Right cardiac atrium (tissue), 5 donors: ENCODE measurements at regions not wholly inside any gene's neighbourhood (a gene's known extent, or its start where the extent isn't known, plus 50 kb on each side); places are given as distances from the start of the nearest gene placed in this dataset.

Source experiments
- ATAC-seq, 2 donors: fragments of 200-7000 bp; cut with Tn5 transposase; one replicate each; pipeline versions ENCODE4 v1.8.0 to v1.9.1; 2020; ENCODE audit warnings: moderate library complexity in 2 of 2, mild to moderate bottlenecking in 1 of 2
- DNase-seq, 3 donors: peaks; one replicate each; pipeline ENCODE4 v3.0.0-alpha.2; 2020
- H3K27ac ChIP-seq: one replicate; pipeline ENCODE4 v1.5.1; 2013; ENCODE audit warnings: mild to moderate bottlenecking, low read length, control low read depth, moderate library complexity
- H3K27me3 ChIP-seq: one replicate; pipeline ENCODE4 v1.6.1; 2013; ENCODE audit not compliant: control insufficient read depth, insufficient read depth
- H3K4me1 ChIP-seq: one replicate; pipeline ENCODE4 v1.6.1; 2013; ENCODE audit warnings: low read length; ENCODE audit not compliant: control insufficient read depth, insufficient read depth
- H3K4me3 ChIP-seq: one replicate; pipeline ENCODE4 v1.5.1; 2013; ENCODE audit warnings: low read length, control low read depth
- H3K9me3 ChIP-seq: one replicate; pipeline ENCODE4 v1.6.1; 2013; ENCODE audit warnings: low read length; ENCODE audit not compliant: control insufficient read depth
- WGBS: extraction: QIAGEN DNeasy Blood & Tissue Kit; methylation state at CpG from one replicate; pipeline ENCODE4 v1.1.7; 2013; 5-methylcytosine and 5-hydroxymethylcytosine counted together
- intact Hi-C, 4 donors: fragments of 100-400 bp; cut with DNase I; formaldehyde crosslinking; loops; one replicate each; pipeline versions ENCODE4 v1.11.0 to v1.14.0; 2022 to 2023
- donor health status: healthy with polysubstance abuse.
- donor health status: DM: no; HTN: yes; CAD: no.
- donor health status: DM: no; HTN: no; CAD: no.
- donor health status: DM: no; HTN: yes; CAD: no; lungs with severe emphysema.
- donor health status: DM: yes; HTN: yes; CAD: no.

- Histone ChIP-seq H3K27me3 (no peaks in the 10 kb centered on the region), H3K27ac (no peak overlapping the region), H3K4me1 (no peaks in the 10 kb centered on the region), H3K9me3 (no peaks in the 10 kb centered on the region), H3K4me3 (no peak overlapping the region)
- no peak for DNase-seq
- intact Hi-C loops: no loop called here
- peak in 1 of 2 donors; percentile 65 for ATAC-seq
Observed at GRCh38 chr1:163823017-163823416, 501.3 kb downstream of the NUF2 start.

- peak in 1 of 2 donors; percentile 68 for ATAC-seq
- Histone ChIP-seq H3K4me1 (no peaks in the 10 kb centered on the region), H3K27ac (no peak overlapping the region), H3K4me3 (no peak overlapping the region), H3K27me3 (no peaks in the 10 kb centered on the region), H3K9me3 (no peaks in the 10 kb centered on the region)
- intact Hi-C loops: no loop called here
- WGBS: 5% methylated on average over 1 of the region's 1 CpG
- DNase-seq: peak; percentile 55 to 62 (median 56)
Observed at GRCh38 chr1:163824006-163824405, 502.3 kb downstream of the NUF2 start.

DNA sequence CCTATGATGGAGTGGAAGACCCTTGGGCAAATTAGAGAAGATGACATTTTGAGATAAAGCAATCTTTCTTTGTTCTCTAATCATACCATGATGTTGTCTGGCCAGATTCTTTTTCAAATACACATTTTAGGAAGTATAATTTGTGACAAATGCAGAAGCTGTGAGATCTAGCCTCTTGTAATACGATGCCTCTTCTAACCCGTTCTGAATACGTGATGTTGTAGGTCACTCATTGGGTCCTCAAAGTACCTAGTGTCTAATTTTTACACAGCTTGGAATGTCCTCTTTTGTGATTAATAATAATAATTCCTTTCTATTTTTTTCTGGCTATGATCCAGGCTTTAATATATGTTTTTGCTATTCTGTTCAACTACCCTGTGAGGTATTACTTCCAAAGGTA, 502.7 kb downstream of the NUF2 start:
- 92% methylated on average over 3 of the region's 3 CpGs for WGBS

DNA sequence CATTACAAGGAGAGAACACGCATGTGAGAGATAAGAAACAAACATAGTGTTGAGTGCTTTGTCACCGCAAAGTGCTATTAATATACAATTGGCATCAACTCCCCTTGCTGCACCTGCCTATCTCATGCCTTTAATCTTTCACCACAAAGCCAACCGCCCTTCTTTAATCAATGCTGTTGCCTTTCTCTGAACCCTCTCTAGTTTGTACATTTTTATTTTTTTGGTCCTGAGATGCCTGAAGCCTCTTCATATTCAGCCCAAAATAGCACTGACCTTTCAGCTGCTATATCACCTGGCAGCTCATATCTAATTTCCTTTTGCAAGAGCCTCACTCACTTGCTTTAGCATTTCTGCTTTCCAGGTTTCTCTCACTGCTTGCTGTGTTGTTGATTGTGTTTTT, 504.7 kb downstream of the NUF2 start:
- Histone ChIP-seq H3K4me1 (no peaks in the 10 kb centered on the region), H3K27me3 (no peaks in the 10 kb centered on the region), H3K27ac (no peak overlapping the region), H3K9me3 (no peaks in the 10 kb centered on the region), H3K4me3 (no peak overlapping the region)
- DNase-seq: no peak
- ATAC-seq: peak in 1 of 2 donors; percentile 64
- intact Hi-C loops: no loop called here
- WGBS: 67% methylated on average over 3 of the region's 3 CpGs

More for the DNA sequence above, 502.7 kb downstream of the NUF2 start:
- intact Hi-C loops: no loop called here
- ATAC-seq (no peak), DNase-seq (no peak)
- Histone ChIP-seq H3K4me3 (no peak overlapping the region), H3K4me1 (no peaks in the 10 kb centered on the region), H3K9me3 (no peaks in the 10 kb centered on the region), H3K27me3 (no peaks in the 10 kb centered on the region), H3K27ac (no peak overlapping the region)

DNA sequence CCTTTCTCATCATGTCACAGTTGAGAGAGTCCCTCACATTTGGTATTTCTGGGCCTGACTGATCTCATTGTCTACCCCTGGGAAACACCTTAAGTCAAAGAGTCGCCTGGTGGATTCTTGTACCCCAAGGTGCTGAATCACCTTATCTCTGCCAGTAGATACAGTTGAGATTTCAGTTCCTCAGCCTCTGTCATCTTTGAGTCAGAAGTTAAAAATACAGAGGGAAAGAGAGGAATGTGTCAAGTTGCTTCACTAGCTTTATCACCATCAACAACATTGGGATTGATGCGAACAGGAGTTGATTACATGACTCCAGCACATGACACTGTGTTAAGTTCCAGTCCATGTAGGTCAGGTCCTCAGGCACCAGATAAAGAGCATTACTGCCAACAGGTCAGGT, 513.0 kb downstream of the NUF2 start:
- ATAC-seq (no peak), DNase-seq (no peak)
- Histone ChIP-seq H3K4me3 (no peak overlapping the region), H3K27ac (no peak overlapping the region), H3K9me3 (no peaks in the 10 kb centered on the region), H3K4me1 (no peaks in the 10 kb centered on the region), H3K27me3 (no peaks in the 10 kb centered on the region)
- 75% methylated on average over 2 of the region's 2 CpGs for WGBS
- intact Hi-C loops: no loop called here

DNA sequence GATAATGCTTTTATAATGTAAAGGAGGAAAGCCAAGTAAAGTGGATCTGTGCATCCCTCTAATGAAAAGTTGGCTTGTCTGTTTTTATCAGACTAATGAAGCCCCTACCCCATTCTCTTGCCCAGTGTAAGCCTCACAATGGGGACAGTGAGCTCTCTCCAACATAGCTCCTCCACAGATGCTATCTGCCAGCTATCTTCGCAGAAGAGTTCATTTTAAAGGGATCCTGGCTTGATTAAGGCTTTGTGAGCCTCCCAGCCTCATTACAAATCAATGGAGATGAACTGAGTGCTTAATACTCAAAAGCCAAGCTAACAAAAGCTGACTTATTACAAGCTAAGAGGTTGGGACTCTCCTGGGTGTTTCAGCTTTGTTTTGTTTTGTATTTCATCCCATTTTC, 514.7 kb downstream of the NUF2 start:
- no peak for ATAC-seq
- intact Hi-C loops: no loop called here
- no peak overlapping the region for H3K4me3 ChIP-seq
- no peaks in the 10 kb centered on the region for H3K9me3 ChIP-seq
- H3K4me1 ChIP-seq: no peaks in the 10 kb centered on the region
- DNase-seq: no peak
- H3K27me3 ChIP-seq: no peaks in the 10 kb centered on the region
- no peak overlapping the region for H3K27ac ChIP-seq
- 75% methylated on average over 1 of the region's 1 CpG for WGBS

- 62% methylated on average over 3 of the region's 3 CpGs for WGBS
- no peak for ATAC-seq
- Histone ChIP-seq H3K4me1 (no peaks in the 10 kb centered on the region), H3K9me3 (no peaks in the 10 kb centered on the region), H3K27me3 (no peaks in the 10 kb centered on the region), H3K4me3 (no peak overlapping the region), H3K27ac (no peak overlapping the region)
- no peak for DNase-seq
- intact Hi-C loops: no loop called here
Observed at GRCh38 chr1:163837206-163837605, 515.5 kb downstream of the NUF2 start.

DNA sequence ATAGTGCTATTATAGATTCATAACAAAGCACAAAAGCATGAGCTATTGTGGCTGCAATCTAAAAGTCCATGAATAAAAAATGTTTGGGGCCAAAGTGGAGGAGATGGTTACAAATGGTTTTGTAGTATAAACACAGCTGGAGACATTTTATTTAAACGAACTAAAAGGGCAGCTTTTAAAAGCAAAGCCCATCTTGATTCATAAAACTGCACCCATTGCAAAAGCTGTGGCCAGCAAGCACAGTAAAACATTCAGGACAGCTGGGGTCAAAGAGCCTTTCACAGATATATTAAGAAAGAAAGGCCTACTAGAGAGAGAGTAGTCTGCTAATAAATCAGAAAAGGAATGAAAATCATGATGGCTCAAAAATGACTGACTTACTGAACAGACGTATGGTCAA, 520.8 kb downstream of the NUF2 start:
- Histone ChIP-seq H3K4me3 (no peak overlapping the region), H3K9me3 (no peaks in the 10 kb centered on the region), H3K27ac (no peak overlapping the region), H3K4me1 (no peaks in the 10 kb centered on the region), H3K27me3 (no peaks in the 10 kb centered on the region)
- ATAC-seq: no peak
- intact Hi-C loops: no loop called here
- 53% methylated on average over 2 of the region's 2 CpGs for WGBS
- DNase-seq: no peak

GRCh38 chr1:163844459-163844858, 522.7 kb downstream of the NUF2 start:
- H3K27me3 ChIP-seq: no peaks in the 10 kb centered on the region
- no peak overlapping the region for H3K4me3 ChIP-seq
- no peaks in the 10 kb centered on the region for H3K4me1 ChIP-seq
- 21% methylated on average over 1 of the region's 1 CpG for WGBS
- intact Hi-C loops: no loop called here
- ATAC-seq (peak in 1 of 2 donors; percentile 51), DNase-seq (no peak)
- no peaks in the 10 kb centered on the region for H3K9me3 ChIP-seq
- H3K27ac ChIP-seq: no peak overlapping the region

GRCh38 chr1:163845279-163845678, 523.5 kb downstream of the NUF2 start:
- Histone ChIP-seq H3K9me3 (no peaks in the 10 kb centered on the region), H3K4me3 (no peak overlapping the region), H3K27me3 (no peaks in the 10 kb centered on the region), H3K4me1 (no peaks in the 10 kb centered on the region), H3K27ac (no peak overlapping the region)
- ATAC-seq (no peak), DNase-seq (no peak)
- 69% methylated on average over 3 of the region's 3 CpGs for WGBS
- intact Hi-C loops: no loop called here

DNA sequence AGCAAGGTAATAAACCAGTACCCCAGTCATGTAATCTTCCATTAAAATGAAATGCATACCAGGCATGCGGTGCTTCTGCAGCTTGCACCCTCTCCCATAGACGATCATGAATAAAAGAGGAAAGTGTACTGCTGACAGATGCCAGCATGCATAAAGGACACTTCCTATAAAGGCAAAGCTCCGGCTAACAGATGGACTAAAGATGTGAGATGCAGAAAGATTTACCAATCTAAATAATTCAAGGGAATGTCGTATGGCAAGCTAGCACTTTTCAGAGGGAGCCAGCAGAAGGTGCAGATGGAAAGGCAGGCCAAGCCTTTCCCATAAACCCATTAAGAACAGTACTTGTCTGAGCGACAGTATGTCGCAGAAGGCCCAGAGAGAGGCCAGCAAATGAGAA, 542.0 kb downstream of the NUF2 start:
- intact Hi-C loops: no loop called here
- no peak for ATAC-seq
- no peak overlapping the region for H3K27ac ChIP-seq

GRCh38 chr1:163864207-163864606, 542.5 kb downstream of the NUF2 start:
- Histone ChIP-seq H3K27me3 (no peaks in the 10 kb centered on the region), H3K4me3 (no peak overlapping the region), H3K27ac (no peak overlapping the region), H3K4me1 (no peaks in the 10 kb centered on the region), H3K9me3 (no peaks in the 10 kb centered on the region)
- 25% methylated on average over 1 of the region's 1 CpG for WGBS
- intact Hi-C loops: no loop called here
- no peak for DNase-seq
- peak in 1 of 2 donors; percentile 51 for ATAC-seq

More for the DNA sequence above, 542.0 kb downstream of the NUF2 start:
- 80% methylated on average over 6 of the region's 6 CpGs for WGBS
- H3K27me3 ChIP-seq: no peaks in the 10 kb centered on the region
- no peaks in the 10 kb centered on the region for H3K9me3 ChIP-seq
- H3K4me1 ChIP-seq: no peaks in the 10 kb centered on the region
- H3K4me3 ChIP-seq: no peak overlapping the region
- no peak for DNase-seq
